HCT116 (cell line): ENCODE measurements at regions not wholly inside any gene's neighbourhood (a gene's known extent, or its start where the extent isn't known, plus 50 kb on each side); places are given as distances from the start of the nearest gene placed in this dataset.

ENCODE experiments used
- ATAC-seq: fragments of 200-7000 bp; cut with Tn5 transposase; 2 replicates; pipeline ENCODE4 v1.9.1; 2020; ENCODE audit warnings: mild to moderate bottlenecking, moderate library complexity
- BruUV-seq: library from RNA; stranded (reverse); fragments of 400-500 nt; replicated peaks from 2 replicates; lab custom pipeline; 2021; lab: Mats Ljungman, UMichigan
- CTCF ChIA-PET: fragments of 300-600 bp; sonication (Branson Sonifier 250); formaldehyde crosslinking; loops from one replicate; lab custom pipeline; 2021; ENCODE audit warnings: antibody characterized with exemption; lab: Charles Lee
- POLR2A ChIA-PET: fragments of 300-600, 350-600 bp; sonication (Branson Sonifier 250); formaldehyde crosslinking; loops from one replicate; lab custom pipeline; 2021; ENCODE audit warnings: antibody characterized with exemption; lab: Charles Lee
- RAD21 ChIA-PET, 2 experiments: fragments of 300-600 bp; sonication (Branson Sonifier 250); formaldehyde crosslinking; loops; one replicate each; lab custom pipeline; 2023; ENCODE audit warnings: low total read pairs in 2 of 2; ENCODE audit not compliant: uncharacterized antibody in 2 of 2, unreplicated experiment in 2 of 2, low non-redundant PET in 1 of 2; lab: Charles Lee
- DNase-seq: peaks from one replicate; pipeline ENCODE4 v3.0.0-alpha.2; 2010; ENCODE audit warnings: low read depth, low spot score
- H2AFZ ChIP-seq: fragments of 200-600 bp; shearing (Covaris generic), sonication (generic); 2 replicates; pipeline ENCODE4 v1.6.1; 2017; ENCODE audit warnings: low read depth, mixed run types, mixed read lengths, antibody characterized with exemption, low read length; ENCODE audit not compliant: poor library complexity, severe bottlenecking
- H3K27ac ChIP-seq: 2 replicates; pipeline ENCODE4 v1.5.1; 2012; ENCODE audit warnings: low read depth, low read length
- H3K27me3 ChIP-seq: fragments of 200-600 bp; sonication (generic); 2 replicates; pipeline ENCODE4 v1.6.1; 2016; ENCODE audit warnings: mixed run types, low read length, mixed read lengths; ENCODE audit not compliant: insufficient read depth
- H3K36me3 ChIP-seq, 2 experiments: fragments of 200-500 bp in 1 of 2; fragments of 200-600 bp in 1 of 2; sonication (Bioruptor generic) in 1 of 2; sonication (generic) in 1 of 2; 2 replicates each; pipeline versions ENCODE4 v1.5.1 to v1.6.1; 2014 to 2016; ENCODE audit warnings: low read length in 2 of 2, inconsistent platforms in 1 of 2, mixed read lengths in 1 of 2, mixed run types in 1 of 2; ENCODE audit not compliant: insufficient read depth in 2 of 2, control insufficient read depth in 1 of 2
- H3K4me1 ChIP-seq, 2 experiments: fragments of 200-600 bp in 1 of 2; sonication (generic) in 1 of 2; 2 replicates each; pipeline versions ENCODE4 v1.5.1 to v1.6.1; 2012 to 2017; ENCODE audit warnings: low read length in 2 of 2, inconsistent platforms in 1 of 2, mild to moderate bottlenecking in 1 of 2, mixed read lengths in 1 of 2, mixed run types in 1 of 2, moderate library complexity in 1 of 2; ENCODE audit not compliant: insufficient read depth in 2 of 2, control insufficient read depth in 1 of 2
- H3K4me2 ChIP-seq: fragments of 200-600 bp; sonication (generic); 2 replicates; pipeline ENCODE4 v1.6.1; 2017; ENCODE audit warnings: mixed run types, low read length, mixed read lengths
- H3K4me3 ChIP-seq, 2 experiments: fragments of 200-600 bp in 1 of 2; sonication (generic) in 1 of 2; replicated peaks in 1 of 2; 2 replicates each; pipeline ENCODE4 v1.5.1; 2011 to 2016; ENCODE audit warnings: low read length in 2 of 2, control low read depth in 1 of 2, low read depth in 1 of 2, mild to moderate bottlenecking in 1 of 2, mixed read lengths in 1 of 2, mixed run types in 1 of 2
- H3K79me2 ChIP-seq: fragments of 200-600 bp; sonication (generic); 2 replicates; pipeline ENCODE4 v1.6.1; 2017; ENCODE audit warnings: mild to moderate bottlenecking, mixed run types, low read length, moderate library complexity, mixed read lengths; ENCODE audit not compliant: insufficient read depth
- H3K9ac ChIP-seq: fragments of 200-600 bp; sonication (generic); 2 replicates; pipeline ENCODE4 v1.6.1; 2016; ENCODE audit warnings: low read length, mixed read lengths
- H3K9me2 ChIP-seq: fragments of 200-600 bp; sonication (generic), shearing (Covaris generic); 2 replicates; pipeline ENCODE4 v1.6.1; 2017; ENCODE audit warnings: mixed run types, mild to moderate bottlenecking, moderate library complexity; ENCODE audit not compliant: insufficient read depth
- H3K9me3 ChIP-seq, 2 experiments: fragments of 200-500 bp in 1 of 2; fragments of 200-600 bp in 1 of 2; sonication (Bioruptor generic) in 1 of 2; sonication (generic) in 1 of 2; 2 replicates each; pipeline ENCODE4 v1.6.1; 2014 to 2017; ENCODE audit warnings: low read length in 2 of 2, mixed read lengths in 2 of 2, inconsistent platforms in 1 of 2, low read depth in 1 of 2, mild to moderate bottlenecking in 1 of 2, mixed run types in 1 of 2, moderate library complexity in 1 of 2; ENCODE audit not compliant: control insufficient read depth in 1 of 2, insufficient read depth in 1 of 2
- H4K20me1 ChIP-seq: fragments of 200-600 bp; sonication (generic), shearing (Covaris generic); 2 replicates; pipeline ENCODE4 v1.6.1; 2017; ENCODE audit warnings: mixed run types, mild to moderate bottlenecking, moderate library complexity; ENCODE audit not compliant: insufficient read depth
- ATF3 ChIP-seq: IDR thresholded peaks from 2 replicates; pipeline ENCODE4 v1.6.1; 2012
- EGR1 ChIP-seq: IDR thresholded peaks from 2 replicates; pipeline ENCODE4 v1.6.1; 2012; ENCODE audit warnings: low read depth
- JUND ChIP-seq: IDR thresholded peaks from 2 replicates; pipeline ENCODE4 v1.6.1; 2012
- MAX ChIP-seq: IDR thresholded peaks from 2 replicates; pipeline ENCODE4 v1.6.1; 2012
- POLR2A ChIP-seq: IDR thresholded peaks from 2 replicates; pipeline ENCODE4 v1.7.0; 2011; ENCODE audit warnings: borderline replicate concordance; ENCODE audit not compliant: insufficient read depth, insufficient read length; ENCODE audit errors: extremely low read depth
- RAD21 ChIP-seq: IDR thresholded peaks from 2 replicates; pipeline ENCODE4 v1.6.1; 2012; ENCODE audit warnings: low read depth, mild to moderate bottlenecking
- REST ChIP-seq: IDR thresholded peaks from 2 replicates; pipeline ENCODE4 v1.6.1; 2012; ENCODE audit warnings: low read depth
- SP1 ChIP-seq: IDR thresholded peaks from 2 replicates; pipeline ENCODE4 v1.6.1; 2012; ENCODE audit warnings: low read depth
- intact Hi-C: fragments of 100-400 bp; cut with micrococcal nuclease; formaldehyde crosslinking; loops from 2 replicates; pipeline ENCODE4 v1.10.0; 2022

- intact Hi-C loops: no loop called here
- H3K9ac ChIP-seq: no peak overlapping the region
- H3K4me1 ChIP-seq: no peaks in the 10 kb centered on the region
- ATAC-seq (no peak), DNase-seq (no peak)
- no peaks in the 10 kb centered on the region for H3K27me3 ChIP-seq
- H3K27ac ChIP-seq: no peak overlapping the region
- peaks cover under 1 to 16% of the 10 kb centered on the region in 2 experiments; a peak in 3 of 4 replicates for H3K9me3 ChIP-seq
- CTCF ChIA-PET: no interaction called here
- H3K4me2 ChIP-seq: no peak overlapping the region
- RAD21 ChIA-PET: no interaction called here
- no peak for TF ChIP-seq SP1
- TF ChIP-seq MAX: no peak
- no peak for TF ChIP-seq POLR2A
- TF ChIP-seq EGR1: no peak
- no peak for TF ChIP-seq REST
- TF ChIP-seq ATF3: no peak
- TF ChIP-seq JUND: no peak
- no peak for TF ChIP-seq RAD21
- BruUV-seq: no TSS peak
- POLR2A ChIA-PET: no interaction called here
- H2AFZ ChIP-seq: no peak overlapping the region
- H3K9me2 ChIP-seq: no peaks in the 10 kb centered on the region
- no peaks in the 10 kb centered on the region for H3K79me2 ChIP-seq
- no peak overlapping the region for H3K4me3 ChIP-seq
- no peaks in the 10 kb centered on the region for H3K36me3 ChIP-seq
- H4K20me1 ChIP-seq: no peaks in the 10 kb centered on the region
These were observed 1844.3 kb downstream of the MAT2B start for GRCh38 chr5:165349735-165350134.
